HG02885 (cell line): ENCODE measurements at regions not wholly inside any gene's neighbourhood (a gene's known extent, or its start where the extent isn't known, plus 50 kb on each side); places are given as distances from the start of the nearest gene placed in this dataset.

Source experiments
- ATAC-seq: cut with Tn5 transposase; IDR thresholded peaks from one replicate; pipeline ENCODE4 v1.9.1; 2021; ENCODE audit warnings: mild to moderate bottlenecking; ENCODE audit not compliant: unreplicated experiment, poor library complexity

- ATAC-seq = no peak
These were observed 503.6 kb upstream of the SMIM21 start for GRCh38 chr18:75931079-75931478.

GRCh38 chr18:75928706-75929105, 501.2 kb upstream of the SMIM21 start:
- no peak for ATAC-seq

- ATAC-seq = no peak
These were observed 500.3 kb upstream of the SMIM21 start for GRCh38 chr18:75927791-75928190.

DNA sequence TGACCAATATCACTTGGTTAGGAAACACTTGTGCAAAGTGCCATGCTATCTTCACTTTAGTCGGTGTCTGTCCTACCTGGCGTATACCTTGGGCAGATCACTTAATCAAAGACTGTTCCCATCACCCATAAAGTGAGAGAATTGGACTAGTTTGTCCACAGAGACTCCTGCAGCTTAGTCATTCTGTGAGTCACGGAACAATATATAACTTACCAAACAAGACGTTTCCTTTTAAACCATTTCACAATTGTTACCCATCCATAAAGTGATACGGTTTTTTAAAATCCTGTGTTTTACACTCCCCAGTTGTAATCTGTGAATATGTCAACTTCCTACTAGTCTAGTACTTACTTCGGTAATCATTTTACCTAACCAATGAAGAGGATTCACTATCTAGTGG, 499.3 kb upstream of the SMIM21 start:
- ATAC-seq = no peak

DNA sequence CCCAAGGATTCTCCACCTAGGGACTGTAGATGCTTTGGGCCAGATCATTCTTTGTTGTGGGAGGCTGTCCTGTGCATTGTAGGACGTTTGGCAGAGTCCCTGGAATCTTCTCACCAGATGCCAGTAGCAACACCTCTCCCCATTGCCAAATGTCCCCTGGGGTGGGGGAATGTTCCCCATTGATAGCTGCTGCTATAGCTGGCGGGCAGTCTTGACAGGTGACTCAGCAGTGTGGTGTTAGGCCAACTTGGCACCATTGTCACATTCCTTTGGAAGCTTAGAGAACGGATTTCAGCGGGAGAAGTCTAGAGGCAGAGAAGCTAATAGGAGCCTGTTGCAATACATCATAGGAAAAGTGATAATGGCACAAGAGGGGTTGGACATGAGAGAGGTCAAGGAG, 495.7 kb upstream of the SMIM21 start:
- no peak for ATAC-seq

DNA sequence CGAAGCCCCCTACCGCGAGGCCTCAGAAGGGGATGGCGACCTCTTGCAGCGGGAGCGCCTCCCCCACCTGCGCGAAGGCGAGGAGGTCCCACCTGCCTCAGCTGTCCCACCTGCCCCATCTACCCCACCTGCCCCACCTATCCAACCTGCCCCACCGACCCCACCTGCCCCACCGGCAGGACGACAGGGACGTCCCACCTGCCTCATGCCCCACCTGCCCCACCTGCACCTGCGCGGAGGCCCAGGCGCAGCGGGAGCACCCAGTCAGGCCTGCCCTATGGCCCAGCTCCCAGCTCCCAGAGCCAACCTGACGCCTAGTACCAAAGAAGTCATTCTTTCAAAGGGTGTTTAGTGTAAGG, 489.1 kb upstream of the SMIM21 start:
- ATAC-seq = no peak

GRCh38 chr18:75915941-75916623, 488.6 kb upstream of the SMIM21 start:
- no peak for ATAC-seq

DNA sequence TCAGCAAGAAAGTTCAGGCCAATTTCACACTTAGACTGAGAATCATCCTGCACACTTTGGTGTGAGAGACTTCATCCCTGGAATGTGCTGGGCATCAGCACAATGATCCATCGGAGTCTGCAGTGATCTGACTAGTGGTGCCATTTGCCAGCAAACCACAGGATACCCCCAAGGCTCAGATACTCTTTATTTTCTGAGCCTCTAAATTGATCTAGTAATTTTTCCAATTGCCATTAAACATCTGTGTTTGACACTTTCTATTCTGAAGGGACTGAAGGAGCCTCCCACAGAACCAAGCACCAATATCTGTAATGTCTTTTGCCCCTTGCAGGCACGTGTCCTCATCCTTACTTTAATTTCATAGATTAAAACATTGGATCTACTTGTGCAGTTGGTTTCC, 485.3 kb upstream of the SMIM21 start:
- no peak for ATAC-seq

- ATAC-seq = no peak
These were observed 476.9 kb upstream of the SMIM21 start for GRCh38 chr18:75904416-75904815.

DNA sequence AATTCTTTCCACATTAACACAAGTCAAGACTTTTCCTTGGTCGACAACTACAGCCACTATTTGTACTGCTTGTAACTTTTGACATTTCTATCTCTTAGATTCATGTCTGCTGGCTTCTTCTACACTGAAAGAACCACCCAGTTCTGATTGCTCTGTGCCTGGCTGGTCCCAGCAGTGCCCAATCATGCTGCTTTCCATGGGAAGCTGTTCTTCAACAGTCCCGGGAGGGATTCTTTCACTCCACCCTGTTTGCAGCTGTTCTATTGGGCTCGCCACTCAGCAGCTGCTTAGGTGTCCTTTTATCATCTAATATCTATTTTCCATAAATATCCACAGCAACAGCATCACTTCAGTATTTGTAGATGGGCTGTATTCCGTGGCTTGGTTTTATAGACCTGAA, 471.1 kb upstream of the SMIM21 start:
- no peak for ATAC-seq

- ATAC-seq = no peak
These were observed 469.9 kb upstream of the SMIM21 start for GRCh38 chr18:75897386-75897785.

DNA sequence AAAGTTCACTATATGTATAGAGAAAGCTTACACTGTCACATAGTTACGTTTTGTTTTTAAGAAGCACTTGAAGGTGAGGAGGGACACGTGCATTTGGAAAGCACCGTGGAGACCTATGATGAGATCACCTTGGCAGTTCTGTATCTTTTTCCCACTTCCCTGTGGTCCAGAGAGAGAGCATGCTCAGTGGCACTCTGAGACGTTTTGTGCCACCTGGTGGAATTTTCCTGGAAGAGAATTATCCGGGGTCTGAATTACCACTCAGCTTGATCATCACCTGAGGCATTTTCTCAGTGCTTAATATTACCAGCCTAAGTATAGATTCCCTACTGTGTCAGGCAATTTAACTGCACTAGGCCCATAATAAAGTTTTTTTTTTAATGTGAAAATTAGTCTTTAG, 469.4 kb upstream of the SMIM21 start:
- no peak for ATAC-seq

GRCh38 chr18:75895135-75895534, 467.6 kb upstream of the SMIM21 start:
- no peak for ATAC-seq

DNA sequence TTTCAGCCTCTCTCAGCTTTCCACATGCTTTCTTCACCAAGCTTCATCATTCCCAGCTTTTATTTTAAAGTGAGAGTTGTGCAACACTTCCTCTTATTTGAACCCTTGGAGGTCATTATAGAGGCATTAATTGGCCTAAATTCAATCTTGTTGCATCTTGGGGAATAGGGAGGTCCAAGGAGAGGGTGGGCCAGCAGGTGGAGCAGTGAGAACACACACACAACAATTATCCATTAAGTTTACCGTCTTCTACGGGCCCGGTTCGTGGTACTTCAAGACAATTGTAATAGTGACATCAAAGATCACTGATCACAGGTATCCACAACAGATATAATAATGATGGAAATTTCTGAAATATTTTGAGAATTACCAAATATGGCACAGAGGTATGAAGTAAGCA, 457.2 kb upstream of the SMIM21 start:
- ATAC-seq = no peak

- no peak for ATAC-seq
These were observed 453.5 kb upstream of the SMIM21 start for GRCh38 chr18:75880925-75881504.

DNA sequence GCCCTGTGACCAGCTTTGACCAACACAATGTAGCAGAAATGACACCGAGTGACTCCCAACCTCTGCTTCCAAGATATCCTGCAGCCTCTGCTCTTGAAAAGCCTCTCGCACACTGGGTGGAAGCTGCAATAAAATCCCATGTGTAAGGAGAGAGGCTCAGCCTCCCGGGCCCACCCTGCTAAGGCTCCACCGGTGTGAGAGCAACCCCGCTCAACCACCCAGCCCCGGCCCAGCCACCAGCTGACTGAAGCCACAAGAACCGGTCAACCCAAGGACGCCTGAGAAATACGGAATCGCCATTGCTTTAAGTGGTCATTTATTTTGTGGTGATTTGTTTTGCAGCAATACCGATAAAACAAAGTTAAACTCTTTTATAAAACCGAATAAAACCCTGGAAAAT, 452.8 kb upstream of the SMIM21 start:
- ATAC-seq = no peak

DNA sequence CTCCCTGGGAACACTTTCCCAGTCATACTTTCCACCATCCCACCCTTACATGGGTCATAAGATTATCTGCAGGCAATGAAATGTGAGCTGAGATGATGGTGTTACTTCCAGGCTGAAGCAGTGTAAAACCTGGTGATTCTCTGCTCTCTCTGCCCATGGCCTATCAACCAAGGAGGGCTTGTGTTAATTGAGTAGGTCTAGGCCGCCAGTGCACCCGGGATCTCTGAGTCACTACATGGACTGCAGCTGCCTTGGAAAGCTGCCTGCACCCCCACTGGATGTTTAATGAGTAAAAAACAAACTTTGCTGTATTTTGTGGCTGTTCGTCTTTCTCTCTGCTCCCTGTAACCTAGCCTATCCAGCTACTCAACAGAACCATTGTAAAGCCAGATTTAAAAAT, 451.7 kb upstream of the SMIM21 start:
- no peak for ATAC-seq

- ATAC-seq = no peak
These were observed 448.1 kb upstream of the SMIM21 start for GRCh38 chr18:75875559-75875958.

GRCh38 chr18:75874401-75875089, 447.0 kb upstream of the SMIM21 start:
- ATAC-seq = no peak

DNA sequence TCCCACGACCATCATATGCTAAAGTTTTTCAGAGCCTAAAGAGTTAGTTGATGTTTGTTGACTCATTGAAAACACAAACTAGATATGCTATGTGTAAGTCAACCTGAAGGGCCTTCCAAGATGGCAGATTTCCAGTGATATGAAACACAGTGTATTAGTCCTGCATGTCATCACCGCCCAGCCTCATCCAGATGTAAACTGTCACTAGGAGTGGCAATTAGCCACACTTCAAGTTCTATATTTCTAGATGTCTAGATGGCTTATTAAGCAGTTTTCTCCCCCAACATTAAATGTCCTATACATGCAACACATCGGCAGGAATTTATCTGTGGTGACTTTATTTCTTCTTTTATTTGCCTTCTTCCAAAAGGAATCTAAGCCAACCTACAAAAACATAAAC, 444.1 kb upstream of the SMIM21 start:
- no peak for ATAC-seq

- no peak for ATAC-seq
These were observed 441.7 kb upstream of the SMIM21 start for GRCh38 chr18:75869162-75869561.

DNA sequence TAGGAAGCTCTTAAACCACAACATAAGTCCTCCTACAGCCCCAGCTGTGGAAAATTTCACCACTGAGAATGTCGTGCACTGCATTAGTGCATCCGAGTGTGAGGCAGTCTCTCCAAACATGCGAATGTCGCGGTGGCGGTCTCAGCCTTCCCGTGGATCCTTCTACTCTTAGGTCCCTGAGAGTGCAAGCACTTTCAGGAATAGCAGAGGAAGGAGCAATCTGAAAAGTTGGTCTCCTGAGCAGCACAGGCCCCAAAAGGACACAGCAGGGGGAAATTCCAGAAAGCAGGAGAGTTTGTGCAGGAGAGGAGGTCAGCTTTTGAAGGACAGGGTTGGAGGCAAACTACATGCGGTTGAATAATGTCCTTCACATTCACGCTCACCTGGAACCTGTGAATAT, 440.5 kb upstream of the SMIM21 start:
- ATAC-seq = no peak
